H1 (cell line): ENCODE measurements at regions not wholly inside any gene's neighbourhood (a gene's known extent, or its start where the extent isn't known, plus 50 kb on each side); places are given as distances from the start of the nearest gene placed in this dataset.

ENCODE experiments used
- CTCF ChIA-PET: fragments of 300-600 bp; sonication (Branson Sonifier 250); formaldehyde crosslinking; loops from one replicate; lab custom pipeline; 2021; ENCODE audit not compliant: partially characterized antibody; lab: Charles Lee
- POLR2A ChIA-PET: fragments of 300-600 bp; sonication (Branson Sonifier 250); formaldehyde crosslinking; loops from one replicate; lab custom pipeline; 2021; ENCODE audit warnings: inconsistent platforms; ENCODE audit not compliant: partially characterized antibody; lab: Charles Lee
- DNase-seq, 2 experiments: peaks; one replicate each; pipeline versions ENCODE4 v3.0.0 to v3.0.0-alpha.2; 2010 to 2022; ENCODE audit warnings: low spot score in 2 of 2, low read depth in 1 of 2, mixed read lengths in 1 of 2
- FAIRE-seq: peaks from 2 replicates; lab custom pipeline; 2011; peaks lifted over from hg19 to GRCh38; lab: Jason Lieb, UNC
- H2AFZ ChIP-seq: 2 replicates; pipeline ENCODE4 v1.8.1; 2012; ENCODE audit warnings: low read length, inconsistent platforms
- H2AK5ac ChIP-seq: 2 replicates; pipeline ENCODE4 v1.6.1; 2013; ENCODE audit warnings: low read depth, low read length
- H2BK120ac ChIP-seq: replicated peaks from 2 replicates; pipeline ENCODE3; 2013; ENCODE audit warnings: low read depth, low read length, inconsistent platforms
- H2BK12ac ChIP-seq: 2 replicates; pipeline ENCODE4 v1.6.1; 2013; ENCODE audit warnings: low read depth, low read length
- H2BK15ac ChIP-seq: 2 replicates; pipeline ENCODE4 v1.6.1; 2013; ENCODE audit warnings: low read length
- H2BK20ac ChIP-seq: 2 replicates; pipeline ENCODE4 v1.6.1; 2013; ENCODE audit warnings: low read length
- H2BK5ac ChIP-seq: 2 replicates; pipeline ENCODE4 v1.6.1; 2013; ENCODE audit warnings: low read depth, low read length
- H3K14ac ChIP-seq: 2 replicates; pipeline ENCODE4 v1.6.1; 2013; ENCODE audit warnings: inconsistent platforms; ENCODE audit not compliant: insufficient read length
- H3K18ac ChIP-seq: 2 replicates; pipeline ENCODE4 v1.6.1; 2013; ENCODE audit warnings: low read length; ENCODE audit errors: extremely low read depth
- H3K23ac ChIP-seq: 2 replicates; pipeline ENCODE4 v1.6.1; 2013; ENCODE audit warnings: inconsistent platforms; ENCODE audit not compliant: insufficient read length
- H3K23me2 ChIP-seq: 2 replicates; pipeline ENCODE4 v1.6.1; 2013; ENCODE audit warnings: low read depth, low read length
- H3K27ac ChIP-seq: 2 replicates; pipeline ENCODE4 v1.6.1; 2011; ENCODE audit warnings: low read depth, low read length, inconsistent platforms
- H3K27me3 ChIP-seq, 4 experiments: replicated peaks in 1 of 4; 1 replicate in 1 of 4; 2 replicates in 3 of 4; pipeline versions ENCODE4 v1.6.1 to v1.8.1; 2011 to 2013; ENCODE audit warnings: low read length in 3 of 4, mild to moderate bottlenecking in 3 of 4, inconsistent platforms in 2 of 4, mixed read lengths in 2 of 4, moderate library complexity in 1 of 4; ENCODE audit not compliant: control insufficient read depth in 3 of 4, insufficient read depth in 3 of 4; ENCODE audit errors: extremely low read depth in 1 of 4
- H3K36me3 ChIP-seq, 4 experiments: 2 replicates each; pipeline versions ENCODE4 v1.6.1 to v1.8.1; 2011 to 2013; ENCODE audit warnings: mild to moderate bottlenecking in 4 of 4, low read length in 3 of 4, moderate library complexity in 2 of 4, control low read depth in 1 of 4, inconsistent platforms in 1 of 4; ENCODE audit not compliant: insufficient read depth in 4 of 4, control insufficient read depth in 2 of 4
- H3K4ac ChIP-seq: replicated peaks from 2 replicates; pipeline ENCODE3; 2013; ENCODE audit warnings: low read length, low read depth, mixed read lengths, inconsistent platforms; ENCODE audit not compliant: insufficient read length
- H3K4me1 ChIP-seq, 4 experiments: replicated peaks in 1 of 4; 1 replicate in 1 of 4; 2 replicates in 3 of 4; pipeline versions ENCODE4 v1.6.1 to v1.8.1; 2011 to 2013; ENCODE audit warnings: low read length in 3 of 4, inconsistent platforms in 2 of 4, mixed read lengths in 1 of 4; ENCODE audit not compliant: insufficient read depth in 4 of 4, control insufficient read depth in 3 of 4
- H3K4me2 ChIP-seq, 2 experiments: 2 replicates each; pipeline versions ENCODE4 v1.6.1 to v1.8.1; 2011 to 2013; ENCODE audit warnings: low read depth in 2 of 2, low read length in 2 of 2, control low read depth in 1 of 2, inconsistent platforms in 1 of 2, mild to moderate bottlenecking in 1 of 2; ENCODE audit not compliant: insufficient read depth in 1 of 2
- H3K4me3 ChIP-seq, 4 experiments: fragments of 200-600, 300-600 bp in 1 of 4; sonication (generic), shearing (Covaris generic), sonication (Bioruptor Twin) in 1 of 4; 2 replicates each; pipeline versions ENCODE4 v1.5.1 to v1.8.1; 2011 to 2016; ENCODE audit warnings: low read length in 4 of 4, low read depth in 3 of 4, control low read depth in 2 of 4, inconsistent platforms in 2 of 4, mild to moderate bottlenecking in 2 of 4, mixed read lengths in 1 of 4, moderate library complexity in 1 of 4; ENCODE audit not compliant: insufficient read depth in 2 of 4; ENCODE audit errors: extremely low read depth in 1 of 4
- H3K56ac ChIP-seq: replicated peaks from 2 replicates; pipeline ENCODE3; 2013; ENCODE audit warnings: low read depth, mild to moderate bottlenecking, mixed read lengths, low read length, inconsistent platforms; ENCODE audit not compliant: insufficient read length
- H3K79me1 ChIP-seq: 2 replicates; pipeline ENCODE4 v1.6.1; 2013; ENCODE audit warnings: low read depth, low read length, control low read depth
- H3K79me2 ChIP-seq, 2 experiments: 2 replicates each; pipeline versions ENCODE4 v1.6.1 to v1.8.1; 2012 to 2013; ENCODE audit warnings: low read length in 2 of 2, mild to moderate bottlenecking in 2 of 2, inconsistent platforms in 1 of 2; ENCODE audit not compliant: insufficient read depth in 2 of 2, control insufficient read depth in 1 of 2
- H3K9ac ChIP-seq, 4 experiments: replicated peaks in 1 of 4; 1 replicate in 1 of 4; 2 replicates in 3 of 4; pipeline versions ENCODE4 v1.6.1 to v1.8.1; 2011 to 2013; ENCODE audit warnings: low read depth in 3 of 4, low read length in 3 of 4, control low read depth in 2 of 4, mild to moderate bottlenecking in 2 of 4, moderate library complexity in 2 of 4, inconsistent platforms in 1 of 4; ENCODE audit errors: extremely low read depth in 1 of 4
- H3K9me3 ChIP-seq, 2 experiments: 2 replicates each; pipeline versions ENCODE4 v1.6.1 to v1.8.1; 2012 to 2013; ENCODE audit warnings: mild to moderate bottlenecking in 2 of 2, moderate library complexity in 2 of 2, control low read depth in 1 of 2, inconsistent platforms in 1 of 2, low read depth in 1 of 2, low read length in 1 of 2, mixed read lengths in 1 of 2; ENCODE audit not compliant: insufficient read depth in 2 of 2
- H4K20me1 ChIP-seq, 2 experiments: replicated peaks in 1 of 2; 2 replicates each; pipeline versions ENCODE3 to v1.8.1; 2011 to 2013; ENCODE audit warnings: inconsistent platforms in 2 of 2, low read length in 2 of 2, mild to moderate bottlenecking in 1 of 2; ENCODE audit not compliant: insufficient read depth in 2 of 2, control insufficient read depth in 1 of 2
- H4K5ac ChIP-seq: 2 replicates; pipeline ENCODE4 v1.6.1; 2013; ENCODE audit warnings: low read length, low read depth, mixed read lengths, inconsistent platforms; ENCODE audit not compliant: insufficient read length
- H4K8ac ChIP-seq: 2 replicates; pipeline ENCODE4 v1.8.0; 2013; ENCODE audit warnings: mild to moderate bottlenecking, moderate library complexity, low read length, inconsistent platforms; ENCODE audit not compliant: insufficient read depth; ENCODE audit errors: extremely low read depth
- H4K91ac ChIP-seq: replicated peaks from 2 replicates; pipeline ENCODE3; 2013; ENCODE audit warnings: low read length, mixed read lengths, inconsistent platforms; ENCODE audit not compliant: insufficient read length
- E2F6 ChIP-seq: IDR thresholded peaks from 2 replicates; pipeline ENCODE4 v1.6.1; 2012; ENCODE audit warnings: inconsistent platforms
- HDAC6 ChIP-seq: IDR thresholded peaks from one replicate; pipeline ENCODE4 v1.7.1; 2012; ENCODE audit warnings: low read depth, mild to moderate bottlenecking, inconsistent platforms, low read length, moderate library complexity
- NRF1 ChIP-seq: IDR thresholded peaks from 2 replicates; pipeline ENCODE4 v1.6.1; 2011; ENCODE audit warnings: mild to moderate bottlenecking, low read depth, low read length, improper control_type of control experiment
- POU5F1 ChIP-seq: IDR thresholded peaks from 2 replicates; pipeline ENCODE4 v1.6.1; 2011; ENCODE audit warnings: low read depth, mild to moderate bottlenecking, low read length, moderate library complexity
- RXRA ChIP-seq: IDR thresholded peaks from 2 replicates; pipeline ENCODE4 v1.6.1; 2011; ENCODE audit warnings: low read depth, mild to moderate bottlenecking, low read length, moderate library complexity; ENCODE audit not compliant: insufficient read depth
- SIX5 ChIP-seq: IDR thresholded peaks from 2 replicates; pipeline ENCODE4 v1.6.1; 2011; ENCODE audit warnings: mild to moderate bottlenecking, low read depth, low read length
- SP4 ChIP-seq: IDR thresholded peaks from 2 replicates; pipeline ENCODE4 v1.6.1; 2012; ENCODE audit warnings: low read length, inconsistent platforms
- SUZ12 ChIP-seq: fragments of 200-600 bp; sonication (generic); IDR thresholded peaks from 2 replicates; pipeline ENCODE4 v1.6.1; 2012; ENCODE audit warnings: mild to moderate bottlenecking, inconsistent platforms, low read length, moderate library complexity, mixed read lengths
- WGBS, 2 experiments: shearing (Covaris generic) in 1 of 2; methylation state at CpG; one replicate each; pipeline versions ENCODE4 v1.1.6 to v1.1.7; 2013 to 2015; ENCODE audit warnings: low lambda C conversion rate in 2 of 2, mixed read lengths in 2 of 2, inconsistent platforms in 1 of 2, low coverage in 1 of 2, missing lambda C conversion rate in 1 of 2; ENCODE audit not compliant: insufficient replicate concordance in 2 of 2, insufficient coverage in 1 of 2, insufficient read length in 1 of 2; ENCODE audit errors: extremely low coverage in 1 of 2, missing lambda C conversion rate in 1 of 2; 5-methylcytosine and 5-hydroxymethylcytosine counted together

GRCh38 chr22:48592931-48593330 lies 1234.7 kb downstream of the BRD1 start:
- no peak for FAIRE-seq
- POLR2A ChIA-PET: no interaction called here
- CTCF ChIA-PET: interaction anchor here (0.6 to 0.9 kb wide), 3 partner anchors 44 to 725 kb away, joined by 3 read pairs; no protein-coding TSS in a partner anchor

More at GRCh38 chr22:48592931-48593330, 1234.7 kb downstream of the BRD1 start:
- H3K4me2 ChIP-seq: no peak overlapping the region
- no peaks in the 10 kb centered on the region for H3K36me3 ChIP-seq
- TF ChIP-seq HDAC6 (no peak), SP4 (no peak), SUZ12 (no peak), POU5F1 (no peak), E2F6 (no peak), RXRA (no peak), SIX5 (no peak), NRF1 (no peak)
- peaks cover 7% of the 10 kb centered on the region for H3K79me1 ChIP-seq
- no peak overlapping the region for H3K23ac ChIP-seq
- H2BK15ac ChIP-seq: no peak overlapping the region
- H2BK5ac ChIP-seq: no peak overlapping the region
- H3K27me3 ChIP-seq: no peaks in the 10 kb centered on the region
- no peak for DNase-seq
- H3K9ac ChIP-seq: no peak overlapping the region
- no peak overlapping the region for H4K5ac ChIP-seq
- no peak overlapping the region for H2AK5ac ChIP-seq
- no peak overlapping the region for H3K27ac ChIP-seq
- H4K91ac ChIP-seq: no peak overlapping the region
- H4K20me1 ChIP-seq: peaks cover 0 to 10% of the 10 kb centered on the region in 2 experiments
- H3K23me2 ChIP-seq: no peaks in the 10 kb centered on the region
- H3K4me1 ChIP-seq: no peaks in the 10 kb centered on the region
- H3K79me2 ChIP-seq: no peaks in the 10 kb centered on the region
- H3K56ac ChIP-seq: no peak overlapping the region
- H3K4me3 ChIP-seq: no peak overlapping the region
- no peak overlapping the region for H2BK12ac ChIP-seq
- no peaks in the 10 kb centered on the region for H3K9me3 ChIP-seq
- no peak overlapping the region for H2AFZ ChIP-seq
- no peak overlapping the region for H3K4ac ChIP-seq
- WGBS, 2 experiments: 92% methylated on average over 15 of the region's 17 CpGs; no CpG with 5 or more reads in 1 of the 2 experiments
- no peak overlapping the region for H2BK120ac ChIP-seq
- no peak overlapping the region for H3K14ac ChIP-seq
- H3K18ac ChIP-seq: no peak overlapping the region
- H4K8ac ChIP-seq: no peak overlapping the region
- no peak overlapping the region for H2BK20ac ChIP-seq
